ENCODE measurements at regions not wholly inside any gene's neighbourhood (a gene's known extent, or its start where the extent isn't known, plus 50 kb on each side); places are given as distances from the start of the nearest gene placed in this dataset.

GRCh38 chr4:67234296-67234695 is 311.0 kb downstream of the CENPC start:
- no peak for DNase-seq (ENCODE audit: low read depth)

- DNase-seq (ENCODE audit: low read depth), result no peak
Measured at GRCh38 chr4:67229148-67229547, 316.2 kb downstream of the CENPC start.

GRCh38 chr4:67220861-67221260 is 324.4 kb downstream of the CENPC start:
- no peak for DNase-seq (ENCODE audit: low read depth)

GRCh38 chr4:67218883-67219282 is 326.4 kb downstream of the CENPC start:
- DNase-seq (ENCODE audit: low read depth), result no peak

GRCh38 chr4:67207941-67208441 is 337.3 kb downstream of the CENPC start:
- DNase-seq (ENCODE audit: low read depth), result no peak

- no peak for DNase-seq (ENCODE audit: low read depth)
Measured at GRCh38 chr4:67204441-67204840, 340.9 kb downstream of the CENPC start.

- no peak for DNase-seq (ENCODE audit: low read depth)
Measured at GRCh38 chr4:67201334-67201733, 344.0 kb downstream of the CENPC start.

- DNase-seq (ENCODE audit: low read depth), result no peak
Measured at GRCh38 chr4:67198727-67199126, 346.6 kb downstream of the CENPC start.

GRCh38 chr4:67167849-67168248 is 377.5 kb downstream of the CENPC start:
- no peak for DNase-seq (ENCODE audit: low read depth)

GRCh38 chr4:67162690-67163089 is 382.6 kb downstream of the CENPC start:
- no peak for DNase-seq (ENCODE audit: low read depth)

GRCh38 chr4:67161311-67161710 is 384.0 kb downstream of the CENPC start:
- no peak for DNase-seq (ENCODE audit: low read depth)

- no peak for DNase-seq (ENCODE audit: low read depth)
Measured at GRCh38 chr4:67160394-67160793, 384.9 kb downstream of the CENPC start.

- DNase-seq (ENCODE audit: low read depth), result no peak
Measured at GRCh38 chr4:67158666-67159065, 386.6 kb downstream of the CENPC start.

GRCh38 chr4:67152976-67153375 is 392.3 kb downstream of the CENPC start:
- DNase-seq (ENCODE audit: low read depth), result no peak

GRCh38 chr4:67151376-67152343 is 393.6 kb downstream of the CENPC start:
- no peak for DNase-seq (ENCODE audit: low read depth)

GRCh38 chr4:67141586-67141985 is 403.7 kb downstream of the CENPC start:
- DNase-seq (ENCODE audit: low read depth), result no peak

GRCh38 chr4:67134616-67135015 is 410.7 kb downstream of the CENPC start:
- DNase-seq (ENCODE audit: low read depth), result no peak

- DNase-seq (ENCODE audit: low read depth), result no peak
Measured at GRCh38 chr4:67133162-67133561, 412.1 kb downstream of the CENPC start.

- DNase-seq (ENCODE audit: low read depth), result no peak
Measured at GRCh38 chr4:67131224-67131623, 414.1 kb downstream of the CENPC start.

- no peak for DNase-seq (ENCODE audit: low read depth)
Measured at GRCh38 chr4:67130411-67130810, 414.9 kb downstream of the CENPC start.

- no peak for DNase-seq (ENCODE audit: low read depth)
Measured at GRCh38 chr4:67126570-67126969, 418.7 kb downstream of the CENPC start.

GRCh38 chr4:67125636-67126514 is 419.4 kb downstream of the CENPC start:
- DNase-seq (ENCODE audit: low read depth), result no peak

- DNase-seq (ENCODE audit: low read depth), result no peak
Measured at GRCh38 chr4:67124716-67125115, 420.6 kb downstream of the CENPC start.
